NCI-H748 (cell line): ENCODE measurements at regions not wholly inside any gene's neighbourhood (a gene's known extent, or its start where the extent isn't known, plus 50 kb on each side); places are given as distances from the start of the nearest gene placed in this dataset.
"Not testable (repeated sequence)": the region's sequence is repeated elsewhere in the genome, so short reads cannot be mapped to it uniquely, and the experiment has no call there.

Experiments used
- DNase-seq: peaks from one replicate; lab custom pipeline; 2025; ENCODE audit not compliant: unreplicated experiment; lab: John Stamatoyannopoulos, UW

DNA sequence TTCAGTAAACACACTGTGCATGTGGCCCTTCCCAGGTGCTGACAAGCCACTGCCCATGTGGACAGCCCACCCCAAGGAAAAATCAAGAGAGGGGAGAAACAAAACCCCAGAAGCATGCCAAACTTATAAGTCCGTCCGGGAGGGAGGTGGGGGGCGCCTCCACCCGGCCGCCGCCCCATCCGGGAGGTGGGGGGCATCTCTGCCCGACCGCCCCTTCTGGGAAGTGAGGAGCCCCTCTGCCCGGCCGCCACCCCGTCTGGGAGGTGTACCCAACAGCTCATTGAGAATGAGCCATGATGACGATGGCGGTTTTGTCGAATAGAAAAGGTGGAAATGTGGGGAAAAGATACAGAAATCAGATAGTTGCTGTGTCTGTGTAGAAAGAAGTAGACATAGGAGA is 53.8 kb upstream of the C2CD4B start:
- DNase-seq, result no peak

DNA sequence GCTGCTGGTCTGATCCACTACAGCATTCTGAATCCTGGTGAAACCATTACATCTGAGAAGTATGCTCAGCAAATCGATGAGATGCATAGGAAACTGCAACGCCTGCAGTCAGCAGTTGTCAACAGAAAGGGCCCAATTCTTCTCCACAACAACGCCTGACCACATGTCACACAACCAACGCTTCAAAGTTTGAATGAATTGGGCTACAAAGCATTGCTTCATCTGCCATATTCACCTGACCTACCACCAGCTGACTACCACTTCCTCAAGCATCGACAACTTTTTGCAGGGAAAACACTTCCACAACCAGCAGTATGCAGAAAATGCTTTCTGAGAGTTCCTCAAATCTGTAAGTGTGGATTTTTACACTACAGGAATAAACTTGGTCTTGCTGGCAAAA is 54.7 kb upstream of the C2CD4B start:
- no peak for DNase-seq

DNA sequence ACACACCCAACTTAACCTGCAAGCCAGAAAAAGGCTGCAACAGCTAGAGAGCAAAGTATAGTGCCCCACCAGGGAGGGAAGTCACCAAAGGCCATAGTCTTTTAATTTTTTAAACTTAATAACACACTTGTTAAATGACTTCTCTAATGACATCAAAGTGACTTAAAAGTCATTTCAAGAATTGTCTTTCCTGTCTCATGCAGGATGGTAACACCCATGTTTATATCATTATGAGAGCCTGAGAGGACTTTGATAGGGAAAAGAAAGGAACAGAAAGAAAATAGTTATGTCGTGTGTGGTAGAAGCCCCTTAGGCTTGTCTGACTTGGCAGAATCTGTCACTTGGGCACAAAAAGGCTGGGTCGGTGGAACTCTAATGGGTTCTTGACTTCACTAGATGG is 57.9 kb upstream of the C2CD4B start:
- no peak for DNase-seq

DNA sequence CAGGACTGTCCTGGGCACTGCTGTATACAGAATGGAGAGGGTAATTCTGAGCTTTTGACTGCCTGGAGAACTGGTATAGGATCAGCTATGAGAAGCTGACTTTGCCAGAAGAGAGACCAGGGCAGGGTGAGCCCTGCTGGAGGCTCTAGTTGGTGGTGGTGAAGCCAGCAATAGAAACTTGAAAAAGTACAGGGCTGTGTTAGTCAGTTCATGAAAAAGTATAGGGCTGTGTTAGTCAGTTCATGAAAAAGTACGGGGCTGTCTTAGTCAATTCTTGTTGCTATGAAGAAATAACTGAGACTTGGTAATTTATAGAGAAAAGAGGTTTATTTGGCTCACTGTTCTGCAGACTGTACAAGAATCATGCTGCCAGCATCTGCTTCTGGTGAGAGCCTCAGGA is 63.5 kb upstream of the C2CD4B start:
- DNase-seq, result no peak

DNA sequence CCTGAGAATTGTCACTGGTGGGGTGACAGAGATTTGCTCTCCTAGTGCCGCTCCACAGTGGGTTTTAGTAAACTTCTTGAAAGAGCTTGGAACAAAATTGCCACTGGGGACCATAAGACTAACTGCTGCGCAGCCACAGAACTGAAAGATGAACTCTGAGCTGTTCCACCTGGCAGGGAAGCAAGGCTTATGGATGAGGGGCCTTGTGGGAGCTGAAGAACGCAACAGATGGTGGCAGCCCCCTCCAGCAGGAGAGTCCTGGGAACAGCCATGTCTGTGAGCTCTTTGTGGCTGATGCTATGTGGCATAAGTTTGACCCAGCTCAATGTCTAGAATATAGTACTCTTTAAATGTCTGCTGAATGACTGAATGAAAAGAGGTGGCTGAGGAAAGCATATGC is 66.8 kb upstream of the C2CD4B start:
- no peak for DNase-seq

DNA sequence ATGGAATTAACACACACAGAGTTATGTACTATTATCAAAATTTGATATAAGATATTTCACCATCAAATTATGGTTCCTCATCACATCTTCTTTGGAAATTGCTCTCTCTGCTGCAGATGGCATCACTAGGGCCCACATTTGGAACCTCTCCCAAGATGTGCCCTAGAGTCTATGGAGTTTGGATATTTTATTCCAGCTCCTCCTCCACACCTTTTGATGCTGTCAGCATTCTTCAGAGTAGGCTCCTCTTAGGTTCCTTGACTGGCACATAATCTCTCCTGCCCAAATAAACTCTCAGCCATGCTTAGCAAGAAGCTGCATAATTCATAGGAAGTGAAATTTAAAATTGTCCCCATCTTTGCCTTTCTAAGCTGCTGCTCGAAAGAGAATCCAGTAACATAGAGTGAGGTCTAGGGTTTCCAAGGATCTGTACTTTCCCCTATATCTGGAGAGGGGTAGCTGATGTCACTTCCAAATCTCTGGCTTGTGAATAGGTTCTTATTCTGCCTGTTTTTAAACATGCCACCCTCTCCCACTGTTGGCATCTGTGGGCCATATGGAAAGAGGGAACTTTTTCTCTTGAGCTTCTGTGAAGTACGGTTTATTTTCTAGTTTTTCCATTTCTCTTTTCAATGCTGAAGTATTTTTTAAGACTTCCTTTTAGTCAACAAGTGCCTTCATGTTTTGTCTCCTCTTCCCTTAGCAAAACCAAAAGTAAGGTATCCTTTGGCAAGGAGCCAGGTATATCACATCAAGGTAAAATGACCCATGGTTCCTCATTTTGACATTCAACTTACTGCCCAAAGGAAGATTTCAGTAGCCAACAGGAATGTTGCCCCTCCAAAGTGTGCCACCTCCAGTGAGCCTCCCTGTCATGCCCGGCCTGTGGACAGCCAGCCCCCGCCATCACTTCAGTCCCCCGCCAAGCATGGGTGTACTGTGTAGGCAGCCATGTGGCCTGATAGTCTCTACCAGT is 75.3 kb upstream of the C2CD4B start:
- DNase-seq, result no peak

DNA sequence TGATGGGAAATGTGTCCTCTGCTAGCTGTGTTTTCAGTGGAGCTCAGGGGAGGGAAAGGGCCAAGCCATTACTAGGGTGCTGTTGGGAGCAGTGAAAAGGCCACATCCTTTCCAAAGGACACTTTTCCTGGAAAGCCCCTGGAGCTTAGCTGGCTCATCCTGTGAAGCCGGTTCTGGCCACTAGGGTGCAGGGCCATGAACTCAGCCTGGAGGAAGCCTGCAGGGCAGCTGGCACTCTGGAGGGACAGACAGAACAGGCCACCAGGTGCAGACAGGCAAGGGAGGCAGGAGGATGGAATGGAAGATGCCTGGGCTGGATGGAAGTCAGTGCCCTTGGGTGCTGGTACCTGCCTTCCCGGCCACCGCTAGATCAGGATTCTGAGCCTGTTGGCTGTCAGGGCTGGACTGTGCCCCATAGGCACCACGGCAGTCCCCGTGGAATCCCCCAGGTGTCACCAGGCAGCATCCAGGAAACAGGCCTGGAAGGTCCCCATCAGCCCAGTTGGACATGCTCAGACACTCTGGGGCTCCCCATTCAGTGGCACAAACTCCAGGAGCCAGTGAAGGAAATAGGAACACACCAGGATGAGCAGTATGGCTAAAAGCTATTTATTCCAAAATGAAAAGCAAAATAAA is 76.2 kb upstream of the C2CD4B start:
- peak; percentile 41 for DNase-seq

DNA sequence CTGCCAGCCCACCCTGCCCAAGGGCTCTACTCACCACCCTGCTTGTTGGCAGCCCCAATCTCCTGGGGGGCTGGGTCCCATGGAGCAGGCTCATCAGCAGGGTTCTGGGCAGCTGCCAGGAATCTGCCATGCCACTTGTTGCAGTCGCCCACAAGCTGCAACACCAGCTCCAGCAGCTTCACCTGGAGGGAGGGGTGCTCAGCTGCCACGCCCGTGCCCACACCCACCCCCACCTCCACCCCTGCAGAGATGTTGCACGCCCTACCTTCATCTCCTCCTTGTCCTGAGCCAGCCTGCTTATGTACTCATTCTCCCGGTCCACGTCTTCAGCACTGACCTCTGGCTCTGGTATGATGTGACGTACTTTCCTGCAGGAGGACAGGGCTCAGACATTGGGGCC is 77.9 kb upstream of the C2CD4B start:
- peak; percentile 27 for DNase-seq

DNA sequence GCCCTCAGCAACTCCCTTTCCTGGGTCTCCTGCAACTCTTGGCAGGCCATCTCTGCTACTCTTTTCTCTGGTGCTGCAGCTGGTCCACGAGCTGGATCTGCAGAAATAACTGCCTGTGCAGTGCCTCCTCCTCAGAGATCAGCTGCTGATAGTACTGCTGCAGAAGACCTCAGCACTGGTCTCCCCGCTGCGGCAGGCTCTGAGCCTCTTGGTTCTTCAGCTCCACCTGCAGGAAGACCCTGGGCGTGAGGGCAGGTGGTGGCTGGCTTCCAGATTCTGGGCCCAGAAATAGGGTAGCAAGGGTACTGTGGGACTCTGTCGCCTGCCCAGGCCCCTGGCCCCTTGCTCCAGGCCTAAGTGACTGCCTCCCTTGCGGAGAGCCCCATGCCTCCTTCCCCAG is 79.7 kb upstream of the C2CD4B start:
- DNase-seq, result peak; percentile 18

DNA sequence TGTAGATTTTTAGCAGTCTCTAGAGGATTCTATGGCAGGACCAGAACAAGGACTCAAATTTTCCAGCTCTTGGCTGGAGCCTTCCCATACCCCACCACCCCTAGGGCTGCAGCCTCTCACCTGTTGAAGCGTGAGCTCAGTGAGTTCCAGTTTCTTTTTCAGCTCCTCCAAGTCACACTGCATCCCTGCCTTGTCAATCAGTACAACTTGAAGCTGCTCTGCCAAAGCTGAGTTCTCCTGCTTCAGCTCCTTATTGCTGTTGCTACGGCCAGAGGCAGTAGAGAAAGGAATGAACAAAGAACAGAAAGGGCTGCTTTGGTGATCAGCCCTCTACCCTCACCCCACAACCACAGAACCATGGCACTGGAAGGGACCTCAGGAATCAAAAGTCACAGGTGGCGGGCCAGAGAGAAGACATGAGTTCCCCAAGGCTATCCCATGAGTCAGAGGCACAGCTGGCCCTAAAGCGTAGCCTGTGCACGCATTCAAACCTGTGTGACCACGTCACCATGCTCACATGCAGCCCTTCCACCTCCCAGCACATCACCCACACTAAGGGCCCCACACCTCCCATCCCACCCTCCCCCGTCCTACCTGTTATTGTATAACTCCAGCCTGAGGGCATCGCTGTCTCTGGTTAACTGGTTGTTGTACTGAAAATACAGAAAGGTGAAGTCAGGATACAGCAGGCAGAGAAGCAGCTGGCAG is 83.3 kb upstream of the C2CD4B start:
- DNase-seq, result no peak

DNA sequence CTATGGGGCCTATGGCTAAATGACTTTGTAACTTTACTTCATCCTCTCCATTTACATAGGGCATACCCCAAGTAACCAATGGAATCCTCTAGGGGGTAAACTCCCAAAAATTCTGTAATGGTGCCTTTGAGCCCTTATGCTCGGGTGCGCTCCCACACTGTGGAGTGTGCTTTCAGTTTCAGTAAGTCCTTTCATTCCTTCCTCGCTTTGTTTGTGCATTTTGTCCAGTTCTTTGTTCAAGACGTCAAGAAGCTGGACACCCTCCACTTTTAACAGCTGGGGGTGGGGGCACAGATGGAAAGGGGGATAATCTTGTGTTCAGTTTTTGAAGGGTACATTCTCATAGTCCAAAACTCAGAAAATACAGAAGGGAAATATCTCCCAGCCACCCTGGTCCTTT is 84.4 kb upstream of the C2CD4B start:
- no peak for DNase-seq

DNA sequence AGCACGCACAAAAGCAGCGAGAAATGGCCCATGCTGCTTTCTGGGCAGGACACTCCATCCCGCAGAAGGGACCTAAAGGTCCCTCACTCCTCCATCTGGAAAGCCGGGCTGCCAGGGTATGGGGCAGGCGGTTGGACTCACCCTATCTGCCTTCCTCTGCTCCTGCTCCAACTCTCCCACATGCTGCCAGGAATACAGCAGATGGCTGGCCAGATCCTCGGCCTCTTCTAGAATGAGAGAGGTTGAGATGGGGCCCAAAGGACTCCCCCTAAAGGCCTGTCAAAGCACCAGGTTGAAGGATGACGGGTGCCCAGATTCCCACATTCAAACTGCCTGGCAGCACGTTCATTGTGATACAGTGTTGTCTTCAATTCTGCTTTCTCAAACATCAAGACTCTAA is 85.1 kb upstream of the C2CD4B start:
- no peak for DNase-seq

DNA sequence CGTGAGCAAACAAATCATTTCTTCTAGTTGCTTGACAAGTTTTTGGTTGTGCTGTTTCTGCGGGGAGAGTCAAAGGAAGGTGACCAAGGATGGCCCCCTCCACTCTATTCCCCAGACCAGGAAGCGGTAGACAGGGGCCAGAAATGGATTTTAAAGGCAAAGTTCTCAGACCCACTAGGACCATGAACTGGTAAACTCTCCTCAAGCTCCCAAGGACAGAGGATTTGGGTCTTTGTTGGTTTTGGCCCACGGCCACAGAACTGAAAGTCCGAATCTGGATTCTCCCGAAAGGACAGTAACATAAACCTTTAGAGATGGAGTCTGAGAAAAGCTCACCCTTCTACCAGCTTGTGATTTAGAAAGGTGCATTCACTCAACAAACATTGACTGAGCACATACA is 85.9 kb upstream of the C2CD4B start:
- no peak for DNase-seq

DNA sequence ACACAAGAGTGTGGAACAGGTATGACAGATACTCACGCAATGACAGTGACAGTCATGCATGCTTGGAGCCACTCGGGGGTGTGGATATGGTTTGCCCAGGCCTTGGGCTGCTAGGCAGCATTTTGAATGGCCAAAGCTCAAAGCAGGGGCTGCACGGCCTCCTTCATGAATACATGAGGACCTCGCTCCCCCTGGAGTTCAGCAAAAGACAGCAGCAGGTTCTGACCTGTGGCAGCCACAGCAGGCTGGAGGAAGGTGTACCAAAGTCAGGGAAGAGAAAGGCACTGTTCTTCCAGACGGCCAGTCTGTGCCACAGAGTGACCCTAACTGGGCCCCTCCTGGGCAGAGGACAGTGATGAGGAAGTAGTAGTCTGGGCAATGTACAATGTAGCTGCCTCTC is 88.2 kb upstream of the C2CD4B start:
- DNase-seq, result peak; percentile 38

DNA sequence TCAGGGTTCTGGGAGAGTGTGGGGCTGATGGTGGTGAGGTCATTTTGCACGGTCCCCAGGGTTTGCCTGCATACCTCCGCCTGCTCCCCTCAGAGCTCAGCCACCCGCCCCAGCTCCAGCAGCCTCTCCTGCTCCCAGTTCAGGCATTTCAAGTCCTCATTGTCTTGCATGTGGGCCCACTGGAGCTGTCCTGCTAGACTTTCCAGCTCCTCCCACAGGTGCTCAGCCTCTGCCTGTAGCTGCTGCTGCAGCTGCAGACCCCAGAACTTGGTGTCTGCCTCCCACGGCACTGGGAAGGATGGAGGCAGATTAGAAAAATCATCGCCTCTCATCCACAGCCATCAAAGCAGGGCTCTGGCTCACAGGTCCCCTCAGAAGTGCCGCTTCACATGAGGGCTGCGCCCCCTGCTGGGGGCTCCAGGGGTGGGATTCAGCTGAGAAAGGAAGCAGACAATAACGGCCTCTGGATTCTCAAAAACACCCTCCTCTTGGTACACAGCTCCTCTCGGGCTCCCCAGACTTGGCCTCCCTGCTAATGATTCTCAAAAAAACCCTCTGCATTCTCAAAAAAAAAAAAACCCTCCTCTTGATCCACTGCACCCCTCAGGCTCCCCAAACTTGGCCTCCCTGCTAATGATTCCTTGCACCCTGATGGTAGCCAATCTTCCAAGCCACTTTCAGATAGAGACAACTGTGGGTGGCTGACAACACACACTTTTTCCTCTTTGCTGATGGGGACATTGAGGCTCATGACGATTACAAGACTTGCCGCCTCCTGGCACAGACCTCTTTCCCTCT is 89.3 kb upstream of the C2CD4B start:
- DNase-seq, result peak; percentile 77

DNA sequence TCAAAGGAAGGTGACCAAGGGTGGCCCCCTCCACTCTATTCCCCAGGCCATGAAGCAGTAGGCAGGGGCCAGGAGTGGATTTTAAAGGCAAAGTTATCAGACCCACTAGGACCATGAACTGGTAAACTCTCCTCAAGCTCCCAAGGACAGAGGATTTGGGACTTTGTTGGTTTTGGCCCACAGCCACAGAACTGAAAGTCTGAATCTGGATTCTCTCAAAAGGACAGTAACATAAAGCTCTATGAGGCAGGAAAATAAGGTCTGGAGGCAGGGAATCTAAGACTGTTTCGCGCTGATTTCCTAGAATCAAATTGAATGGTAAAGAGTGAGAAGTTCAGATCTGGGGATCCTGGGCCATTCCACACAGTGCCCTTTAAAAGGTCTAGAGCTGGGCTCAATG is 91.3 kb upstream of the C2CD4B start:
- DNase-seq, result not testable (repeated sequence)

DNA sequence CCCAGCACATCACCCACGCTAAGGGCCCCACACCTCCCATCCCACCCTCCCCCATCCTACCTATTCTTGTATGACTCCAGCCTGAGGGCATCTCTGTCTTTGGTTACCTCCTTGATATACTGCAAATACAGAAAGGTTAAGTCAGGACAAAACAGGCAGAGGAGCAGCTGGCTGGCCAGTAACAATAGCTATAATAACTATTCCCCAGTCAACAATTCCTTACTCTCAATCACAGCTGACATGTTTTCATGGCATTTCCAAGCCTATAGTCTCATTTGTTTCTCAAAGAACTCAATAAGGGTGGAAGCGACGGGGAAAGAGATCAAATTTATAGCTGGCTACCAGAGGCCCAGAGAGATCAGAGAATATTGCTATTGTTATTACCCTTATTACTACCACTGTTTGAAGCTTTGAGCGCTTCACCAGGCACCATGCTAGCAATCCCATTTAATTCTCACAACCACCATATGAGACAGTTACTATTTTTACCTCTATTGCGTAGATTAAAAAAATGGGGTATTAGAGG is 93.0 kb upstream of the C2CD4B start:
- peak; percentile 85 for DNase-seq

DNA sequence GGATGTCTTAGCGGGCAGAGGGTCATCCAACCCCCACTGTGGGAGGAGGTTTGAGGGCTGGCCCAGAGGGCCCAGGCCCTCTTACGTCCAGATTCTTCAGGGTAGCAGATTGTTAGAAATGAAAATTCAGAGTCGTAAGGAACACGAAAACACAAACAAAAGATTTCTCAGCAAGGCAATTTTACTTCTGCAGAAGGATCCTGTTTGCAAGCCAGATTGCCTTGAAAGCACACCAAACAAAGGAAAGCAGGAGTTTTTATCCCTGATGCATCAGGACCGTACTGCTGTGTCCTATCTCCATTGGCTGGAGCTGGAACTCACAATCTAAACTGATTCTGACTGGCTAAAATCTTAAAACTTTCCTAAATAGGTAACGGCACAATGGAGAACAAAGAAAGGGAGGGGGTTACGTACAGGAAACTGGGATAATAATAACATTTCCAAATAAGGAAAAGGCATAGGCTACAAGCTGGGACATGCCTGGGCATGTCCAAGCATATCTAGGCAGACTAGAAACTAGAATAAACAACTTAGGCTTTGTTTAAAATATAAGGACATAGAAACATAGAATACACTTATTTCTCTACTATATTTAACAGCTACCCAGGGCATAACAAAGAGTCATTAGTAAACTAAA is 97.3 kb upstream of the C2CD4B start:
- peak; percentile 26 for DNase-seq

DNA sequence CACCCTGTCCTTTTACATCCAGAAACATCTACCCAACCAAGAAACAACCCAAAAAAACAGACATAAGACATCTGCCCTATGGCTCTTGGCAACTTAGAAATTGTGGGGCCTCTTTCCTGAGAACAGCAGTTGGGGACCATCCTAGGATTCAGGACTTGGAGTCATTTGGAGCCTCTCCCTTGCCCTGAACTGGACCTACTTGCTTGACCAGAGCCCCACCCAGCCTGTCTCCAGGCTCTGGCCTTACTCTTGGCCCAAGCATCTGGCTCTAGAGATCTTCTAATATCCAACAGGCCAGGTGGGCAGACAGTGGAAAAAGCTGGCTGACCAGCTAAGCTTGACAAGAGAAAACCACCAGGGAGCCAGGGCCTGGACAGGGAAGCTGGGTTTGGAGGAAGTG is 99.1 kb upstream of the C2CD4B start:
- DNase-seq, result no peak

DNA sequence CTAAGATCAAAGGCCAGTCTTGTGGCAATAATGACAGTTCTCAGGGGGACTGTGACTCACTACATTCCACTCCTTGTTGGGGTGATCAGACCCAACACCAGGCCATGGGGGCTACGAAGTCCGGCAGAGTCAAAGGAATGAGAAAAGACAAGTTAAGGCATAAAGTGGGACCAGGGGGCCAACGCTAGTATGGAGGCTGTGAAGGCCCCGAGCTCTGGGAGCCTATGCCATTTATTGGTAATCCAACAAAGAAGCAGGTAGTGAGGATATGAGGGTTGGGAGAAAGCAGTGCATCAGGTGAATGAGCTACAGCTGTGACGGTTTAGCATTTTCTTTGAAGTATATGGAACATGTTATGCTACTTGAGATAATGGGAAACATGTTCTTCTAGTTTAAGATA is 104.4 kb upstream of the C2CD4B start:
- DNase-seq, result no peak
